Thymus (tissue), 11 donors: ENCODE measurements at regions not wholly inside any gene's neighbourhood (a gene's known extent, or its start where the extent isn't known, plus 50 kb on each side); places are given as distances from the start of the nearest gene placed in this dataset.

Source experiments
- DNase-seq, 9 donors: peaks; one replicate each; pipeline ENCODE4 v3.0.0-alpha.2; 2013; ENCODE audit warnings: low spot score in 9 of 9, low read depth in 6 of 9, missing footprints in 1 of 9
- H3K27ac ChIP-seq, 2 donors: one replicate each; pipeline ENCODE4 v1.5.1; 2013; ENCODE audit warnings: control low read depth in 1 of 2, low read depth in 1 of 2, low read length in 1 of 2, mild to moderate bottlenecking in 1 of 2, moderate library complexity in 1 of 2
- H3K27me3 ChIP-seq, 2 donors: one replicate each; pipeline ENCODE4 v1.5.1; 2013; ENCODE audit warnings: low read length in 1 of 2; ENCODE audit not compliant: control insufficient read depth in 2 of 2, insufficient read depth in 1 of 2
- H3K36me3 ChIP-seq, 2 donors: one replicate each; pipeline ENCODE4 v1.5.1; 2013; ENCODE audit warnings: low read length in 1 of 2, mild to moderate bottlenecking in 1 of 2, moderate library complexity in 1 of 2; ENCODE audit not compliant: control insufficient read depth in 2 of 2, insufficient read depth in 2 of 2
- H3K4me1 ChIP-seq, 2 donors: one replicate each; pipeline ENCODE4 v1.5.1; 2013; ENCODE audit warnings: low read length in 2 of 2; ENCODE audit not compliant: control insufficient read depth in 2 of 2, insufficient read depth in 2 of 2
- H3K4me3 ChIP-seq, 2 donors: one replicate each; pipeline ENCODE4 v1.5.1; 2013; ENCODE audit warnings: low read length in 2 of 2, control low read depth in 1 of 2, mild to moderate bottlenecking in 1 of 2
- H3K9me3 ChIP-seq, 2 donors: one replicate each; pipeline ENCODE4 v1.5.1; 2013; ENCODE audit warnings: low read length in 1 of 2, mild to moderate bottlenecking in 1 of 2; ENCODE audit not compliant: control insufficient read depth in 2 of 2, insufficient read depth in 1 of 2
- WGBS: extraction: QIAGEN DNeasy Blood & Tissue Kit; methylation state at CpG from one replicate; pipeline ENCODE4 v1.1.7; 2013; 5-methylcytosine and 5-hydroxymethylcytosine counted together
- donor health status: healthy.

DNA sequence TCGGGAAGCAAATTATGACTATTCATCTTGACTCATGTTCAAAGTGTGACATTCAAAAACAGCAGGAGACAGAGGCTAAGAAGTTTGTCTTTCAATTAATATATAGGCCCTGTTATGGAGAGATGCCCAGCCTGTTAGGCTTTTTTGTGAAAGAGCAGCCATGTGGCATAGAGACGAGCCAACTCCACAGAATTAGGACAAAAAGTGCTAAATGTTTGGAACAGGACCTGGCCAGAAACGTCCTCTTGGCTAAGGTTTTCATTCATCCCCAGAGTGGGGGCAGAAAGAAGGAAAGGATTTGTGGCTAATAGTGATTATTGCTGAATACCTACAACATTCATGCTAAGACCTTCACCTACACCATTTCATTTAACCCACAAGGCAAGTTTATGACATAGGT is 324.7 kb upstream of the NPVF start:
- H3K4me1 ChIP-seq: no peaks in the 10 kb centered on the region
- no peaks in the 10 kb centered on the region for H3K9me3 ChIP-seq
- H3K36me3 ChIP-seq: no peaks in the 10 kb centered on the region
- no peak overlapping the region for H3K27ac ChIP-seq
- 91% methylated on average over 3 of the region's 3 CpGs for WGBS
- H3K27me3 ChIP-seq: no peaks in the 10 kb centered on the region
- no peak overlapping the region for H3K4me3 ChIP-seq
- DNase-seq: no peak

DNA sequence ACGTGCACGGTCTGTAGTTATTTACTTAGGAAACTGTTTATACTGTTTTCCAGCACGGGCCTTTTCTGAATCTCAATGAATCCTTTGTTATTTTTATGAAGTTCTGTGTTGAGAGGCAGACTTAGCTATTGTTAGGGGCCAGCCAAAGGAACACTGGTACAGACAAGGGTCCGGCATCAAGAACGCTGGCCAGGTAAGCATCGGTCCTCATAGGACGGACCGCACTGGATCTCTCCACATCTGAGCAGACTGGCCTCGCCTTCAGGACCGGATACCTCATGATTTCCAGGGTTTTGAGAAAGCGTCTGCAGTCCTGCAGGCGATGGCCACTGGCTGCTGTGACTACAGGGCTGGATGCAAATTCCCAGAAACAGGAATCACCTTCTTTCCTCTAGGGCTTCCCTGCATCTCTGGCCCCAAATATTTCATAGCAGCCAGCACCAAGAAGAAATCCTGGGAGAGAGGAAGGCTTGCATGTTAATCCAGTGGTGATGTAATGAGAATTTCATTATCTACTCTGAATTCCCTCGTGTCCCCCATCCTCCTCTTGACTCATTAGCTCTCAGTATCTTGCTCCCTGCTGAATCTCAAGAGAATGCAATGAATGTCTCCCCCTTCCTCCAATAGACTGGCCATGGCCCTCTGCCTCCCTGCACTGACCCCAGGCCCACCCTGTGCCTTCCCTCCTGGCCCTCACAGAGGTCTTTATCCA is 325.4 kb upstream of the NPVF start:
- Histone ChIP-seq H3K9me3 (no peaks in the 10 kb centered on the region), H3K4me1 (no peaks in the 10 kb centered on the region), H3K4me3 (no peak overlapping the region), H3K36me3 (no peaks in the 10 kb centered on the region), H3K27ac (no peak overlapping the region), H3K27me3 (no peaks in the 10 kb centered on the region)
- WGBS: 90% methylated on average over 13 of the region's 13 CpGs
- no peak for DNase-seq

DNA sequence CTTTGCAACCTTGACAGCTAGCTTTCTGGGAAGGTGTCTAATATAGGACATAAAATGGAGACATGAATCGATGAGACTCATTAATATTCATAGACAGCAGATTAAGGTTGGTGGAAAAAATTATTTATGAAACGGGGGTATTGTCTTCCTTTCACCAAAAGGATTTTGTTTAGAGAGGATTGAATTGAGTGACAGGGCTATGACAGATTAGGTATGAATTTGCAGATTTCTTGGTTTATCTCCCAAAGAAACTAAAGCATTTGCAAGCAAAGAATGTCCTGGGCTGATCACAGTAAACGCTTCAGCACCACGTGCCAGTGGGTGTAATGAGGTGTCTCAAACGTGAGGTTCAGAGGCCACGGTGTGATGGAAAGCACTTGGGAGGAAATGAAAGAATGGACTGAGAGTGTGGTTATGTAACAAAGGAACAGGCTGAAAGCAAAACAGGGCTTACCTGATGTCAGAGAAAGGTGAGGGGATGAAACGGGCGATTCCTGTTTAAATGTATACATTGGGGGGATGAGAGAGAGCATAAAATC is 329.2 kb upstream of the NPVF start:
- Histone ChIP-seq H3K27ac (no peak overlapping the region), H3K27me3 (no peaks in the 10 kb centered on the region), H3K9me3 (no peaks in the 10 kb centered on the region), H3K4me3 (no peak overlapping the region), H3K4me1 (no peaks in the 10 kb centered on the region), H3K36me3 (no peaks in the 10 kb centered on the region)
- 85% methylated on average over 8 of the region's 8 CpGs for WGBS
- DNase-seq: no peak

DNA sequence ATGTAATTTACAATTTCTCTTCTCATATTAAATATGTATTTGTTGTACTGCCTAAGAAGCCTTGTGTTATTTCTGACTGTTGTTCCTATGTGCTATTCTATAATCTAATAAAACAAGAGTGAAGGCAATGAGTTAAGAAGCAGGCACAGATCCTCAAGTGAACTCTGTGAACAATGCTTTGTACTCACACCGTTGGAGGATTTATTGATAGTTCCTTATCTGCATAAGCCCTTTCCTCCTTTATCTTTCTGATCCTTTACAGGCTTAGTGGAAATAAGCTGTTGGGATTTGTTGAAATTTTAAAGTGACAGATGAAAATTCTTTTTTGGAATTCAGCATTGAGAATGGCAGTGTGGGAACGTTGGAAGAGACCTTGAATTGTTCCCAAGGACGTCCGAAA is 329.6 kb upstream of the NPVF start:
- no peak overlapping the region for H3K27ac ChIP-seq
- H3K4me1 ChIP-seq: no peaks in the 10 kb centered on the region
- no peaks in the 10 kb centered on the region for H3K27me3 ChIP-seq
- no peaks in the 10 kb centered on the region for H3K9me3 ChIP-seq
- WGBS: 76% methylated on average over 4 of the region's 4 CpGs
- no peak for DNase-seq
- no peaks in the 10 kb centered on the region for H3K36me3 ChIP-seq
- H3K4me3 ChIP-seq: no peak overlapping the region

DNA sequence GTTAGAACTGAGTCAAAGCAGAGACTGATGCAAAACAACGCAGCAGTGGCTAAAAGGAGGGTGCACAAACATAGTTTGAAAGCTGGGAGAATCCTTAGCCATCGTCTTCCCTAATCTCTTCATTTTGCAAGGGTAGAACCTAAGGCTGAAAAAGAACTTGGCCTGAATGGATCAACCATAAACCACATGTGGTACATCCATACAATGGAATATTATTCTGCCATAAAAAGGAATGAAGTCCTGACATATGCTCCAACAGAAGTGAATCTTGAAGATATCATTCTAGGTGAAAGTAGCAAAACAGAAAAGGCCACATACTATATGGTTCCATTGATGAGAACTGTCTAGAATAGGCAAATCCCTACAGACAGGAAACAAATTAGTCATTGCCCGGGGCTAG is 330.3 kb upstream of the NPVF start:
- WGBS: 80% methylated on average over 3 of the region's 3 CpGs
- Histone ChIP-seq H3K27me3 (no peaks in the 10 kb centered on the region), H3K4me1 (no peaks in the 10 kb centered on the region), H3K4me3 (no peak overlapping the region), H3K36me3 (no peaks in the 10 kb centered on the region), H3K9me3 (no peaks in the 10 kb centered on the region), H3K27ac (no peak overlapping the region)
- no peak for DNase-seq

DNA sequence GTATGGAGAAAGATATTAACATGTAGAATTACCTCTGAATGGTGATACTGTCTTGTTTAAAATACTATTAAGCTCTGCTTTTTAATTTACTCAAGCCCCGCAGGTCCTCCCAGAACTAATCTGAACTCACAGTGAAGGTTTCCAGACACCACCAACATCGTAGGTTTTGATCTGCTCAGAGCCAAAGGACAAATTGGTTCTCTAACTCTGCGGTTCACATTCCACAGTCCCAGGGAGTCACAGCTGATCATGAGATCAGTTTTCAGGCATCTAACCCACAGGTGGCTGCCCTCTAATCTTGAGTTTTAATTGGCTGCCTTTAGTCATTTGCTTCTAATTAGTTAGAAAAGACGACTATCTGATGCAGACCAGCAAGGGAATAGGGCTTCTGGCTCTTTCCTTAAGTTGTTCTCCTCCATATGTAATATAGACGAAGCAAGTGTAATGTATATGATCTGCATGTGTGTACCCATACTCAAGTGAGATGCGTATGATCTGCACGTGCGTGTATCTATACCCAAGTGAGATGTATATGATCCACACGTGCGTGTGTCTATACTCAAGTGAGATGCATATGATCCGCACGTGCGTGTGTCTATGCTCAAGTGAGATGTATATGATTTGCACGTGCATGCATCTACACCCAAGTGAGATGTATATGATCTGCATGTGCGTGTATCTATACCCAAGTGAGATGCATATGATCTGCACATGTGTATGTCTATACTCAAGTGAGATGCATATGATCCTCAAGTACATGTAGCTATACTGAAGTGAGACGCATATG is 331.5 kb upstream of the NPVF start:
- Histone ChIP-seq H3K4me3 (no peak overlapping the region), H3K4me1 (no peaks in the 10 kb centered on the region), H3K27ac (no peak overlapping the region), H3K36me3 (no peaks in the 10 kb centered on the region), H3K27me3 (no peaks in the 10 kb centered on the region), H3K9me3 (no peaks in the 10 kb centered on the region)
- WGBS: 97% methylated on average over 16 of the region's 16 CpGs
- DNase-seq: no peak

DNA sequence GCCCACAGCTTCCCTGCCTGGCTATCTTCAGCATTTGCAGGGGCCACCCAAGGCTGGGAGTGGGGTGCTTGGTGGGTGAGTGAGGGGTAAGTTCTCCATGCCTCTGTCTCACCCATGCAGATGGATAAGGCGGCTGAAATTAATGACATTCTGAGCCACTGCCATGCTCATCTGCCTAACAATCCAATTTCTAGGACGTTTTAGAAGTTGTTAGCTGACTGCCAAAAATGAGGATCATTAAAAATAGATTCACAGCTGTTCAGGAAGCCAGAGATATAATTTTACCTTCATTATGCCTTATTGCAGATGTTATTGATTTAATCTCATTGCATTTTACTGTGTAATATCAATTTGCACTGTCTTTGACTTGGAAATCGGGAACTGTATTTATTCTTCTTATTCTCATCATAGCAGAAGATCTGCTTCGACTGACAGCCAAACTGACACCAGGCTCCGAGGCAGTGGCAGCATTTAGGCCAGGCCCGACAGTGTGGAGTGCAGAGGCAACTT is 334.4 kb upstream of the NPVF start:
- Histone ChIP-seq H3K9me3 (no peaks in the 10 kb centered on the region), H3K4me3 (no peak overlapping the region), H3K27me3 (no peaks in the 10 kb centered on the region), H3K27ac (no peak overlapping the region), H3K4me1 (no peaks in the 10 kb centered on the region), H3K36me3 (no peaks in the 10 kb centered on the region)
- 87% methylated on average over 6 of the region's 6 CpGs for WGBS
- DNase-seq: no peak

DNA sequence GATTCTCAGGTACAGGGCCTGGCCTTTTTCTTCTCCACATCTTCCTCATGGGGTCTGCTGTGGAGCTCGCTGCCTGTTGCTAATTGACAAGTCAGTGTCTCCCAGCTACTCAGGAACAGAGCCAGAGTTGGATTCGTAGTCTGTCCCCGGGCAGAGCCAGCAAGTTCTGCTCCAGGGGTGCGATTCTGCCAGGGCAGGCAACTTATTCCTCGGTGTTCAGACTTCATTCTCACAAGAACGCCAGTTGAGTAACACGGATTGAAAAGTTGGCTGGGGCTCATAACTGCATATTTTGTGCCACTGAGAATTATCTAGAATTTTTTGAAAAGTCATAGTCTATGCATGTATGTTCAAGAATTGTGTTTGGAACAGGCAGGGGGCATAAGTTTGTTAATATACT is 336.7 kb upstream of the NPVF start:
- Histone ChIP-seq H3K27me3 (no peaks in the 10 kb centered on the region), H3K36me3 (no peaks in the 10 kb centered on the region), H3K9me3 (no peaks in the 10 kb centered on the region), H3K4me1 (no peaks in the 10 kb centered on the region), H3K27ac (no peak overlapping the region), H3K4me3 (no peak overlapping the region)
- no peak for DNase-seq
- WGBS: 95% methylated on average over 7 of the region's 7 CpGs

DNA sequence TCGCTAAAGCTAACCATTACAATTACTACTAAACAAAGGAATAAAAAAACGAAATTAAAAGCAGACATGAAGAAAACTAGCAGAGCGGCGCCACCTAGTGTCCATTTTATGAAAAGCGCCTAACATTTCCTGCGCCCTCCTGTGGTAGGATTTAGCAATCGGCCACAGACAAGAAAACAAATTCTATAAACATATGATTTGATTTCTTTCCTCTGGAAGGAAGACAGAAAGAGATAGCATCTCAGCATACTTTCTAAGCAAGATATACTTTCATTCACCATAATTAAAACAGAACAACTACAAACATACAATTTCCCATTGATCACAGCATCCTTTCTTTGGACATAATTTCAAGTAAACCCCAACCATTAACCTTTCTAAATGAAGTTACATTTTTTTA is 337.7 kb upstream of the NPVF start:
- H3K27ac ChIP-seq: no peak overlapping the region
- H3K4me3 ChIP-seq: no peak overlapping the region
- no peaks in the 10 kb centered on the region for H3K36me3 ChIP-seq
- H3K4me1 ChIP-seq: no peaks in the 10 kb centered on the region
- H3K9me3 ChIP-seq: no peaks in the 10 kb centered on the region
- WGBS: 1% methylated on average over 7 of the region's 7 CpGs
- H3K27me3 ChIP-seq: no peaks in the 10 kb centered on the region
- DNase-seq: peak; percentile 44 to 88 (median 66)
